AG10803 (cell line): ENCODE measurements at regions not wholly inside any gene's neighbourhood (a gene's known extent, or its start where the extent isn't known, plus 50 kb on each side); places are given as distances from the start of the nearest gene placed in this dataset.
A peak's percentile ranks its signal among the peaks of the same experiment; 100 is the strongest.

Experiments
- DNase-seq: peaks from one replicate; pipeline ENCODE4 v3.0.0; 2010; ENCODE audit warnings: low read depth
- H3K4me3 ChIP-seq: 2 replicates; pipeline ENCODE4 v1.5.1; 2011; ENCODE audit warnings: mild to moderate bottlenecking, low read length, control low read depth
- TF ChIP-seq, protein P1 (sequence below): conservative IDR thresholded peaks from 2 replicates; pipeline ENCODE4 v1.5.1; 2011; ENCODE audit warnings: mild to moderate bottlenecking, low read length, control low read depth, inconsistent platforms

DNA sequence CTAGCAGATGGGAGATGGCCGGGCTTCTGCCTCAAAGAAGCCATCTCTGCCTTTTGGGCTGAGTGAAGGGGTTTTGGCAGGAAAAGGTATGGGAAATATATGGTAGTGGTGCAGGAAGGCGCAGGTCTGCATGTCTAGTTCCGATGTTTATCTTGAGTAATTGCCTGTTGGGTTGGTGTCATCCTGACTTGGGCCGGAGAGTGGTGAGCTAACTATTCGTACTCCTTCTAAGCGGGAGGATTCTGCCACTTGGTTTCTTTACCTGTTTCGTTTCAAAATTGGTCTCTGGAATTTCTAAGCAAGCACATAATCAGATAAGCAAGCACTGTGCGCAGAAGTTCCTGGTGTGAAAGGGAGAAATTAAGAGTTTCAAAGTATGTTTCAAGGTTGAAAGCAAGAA, 229.6 kb downstream of the SAMD5 start:
- TF ChIP-seq, protein P1, sequence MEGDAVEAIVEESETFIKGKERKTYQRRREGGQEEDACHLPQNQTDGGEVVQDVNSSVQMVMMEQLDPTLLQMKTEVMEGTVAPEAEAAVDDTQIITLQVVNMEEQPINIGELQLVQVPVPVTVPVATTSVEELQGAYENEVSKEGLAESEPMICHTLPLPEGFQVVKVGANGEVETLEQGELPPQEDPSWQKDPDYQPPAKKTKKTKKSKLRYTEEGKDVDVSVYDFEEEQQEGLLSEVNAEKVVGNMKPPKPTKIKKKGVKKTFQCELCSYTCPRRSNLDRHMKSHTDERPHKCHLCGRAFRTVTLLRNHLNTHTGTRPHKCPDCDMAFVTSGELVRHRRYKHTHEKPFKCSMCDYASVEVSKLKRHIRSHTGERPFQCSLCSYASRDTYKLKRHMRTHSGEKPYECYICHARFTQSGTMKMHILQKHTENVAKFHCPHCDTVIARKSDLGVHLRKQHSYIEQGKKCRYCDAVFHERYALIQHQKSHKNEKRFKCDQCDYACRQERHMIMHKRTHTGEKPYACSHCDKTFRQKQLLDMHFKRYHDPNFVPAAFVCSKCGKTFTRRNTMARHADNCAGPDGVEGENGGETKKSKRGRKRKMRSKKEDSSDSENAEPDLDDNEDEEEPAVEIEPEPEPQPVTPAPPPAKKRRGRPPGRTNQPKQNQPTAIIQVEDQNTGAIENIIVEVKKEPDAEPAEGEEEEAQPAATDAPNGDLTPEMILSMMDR: no peak
- DNase-seq: no peak
- H3K4me3 ChIP-seq: no peak overlapping the region

DNA sequence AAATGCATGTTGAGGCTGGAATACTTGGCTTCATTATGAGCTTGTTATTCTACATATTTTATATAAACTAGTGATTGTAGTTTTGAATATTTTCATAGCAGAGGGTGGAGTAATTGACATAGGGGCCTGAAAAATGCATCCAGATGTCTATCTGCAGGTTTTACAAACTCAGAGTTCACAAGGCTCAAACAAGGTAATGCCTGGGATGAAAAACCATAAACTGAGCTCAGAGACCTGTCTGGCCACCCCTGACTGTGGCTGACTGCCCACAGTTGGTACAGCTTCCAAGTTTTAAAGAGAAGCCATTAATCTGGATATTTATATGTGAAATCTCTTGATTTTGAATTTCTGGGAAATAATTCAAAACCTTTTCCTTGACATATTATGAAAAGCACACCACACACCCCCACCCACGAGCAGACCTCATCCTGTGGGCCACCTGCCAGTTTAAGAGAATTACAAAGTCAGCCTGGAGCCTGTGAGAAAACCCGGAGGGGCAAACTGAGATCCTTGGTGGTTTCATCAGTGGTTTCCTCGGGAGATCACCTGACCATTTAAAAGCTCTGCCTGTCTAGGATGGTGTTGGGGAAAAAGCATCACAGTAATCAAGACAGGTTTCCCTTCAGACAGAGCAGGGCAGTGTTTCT, 230.1 kb downstream of the SAMD5 start:
- H3K4me3 ChIP-seq: no peak overlapping the region
- TF ChIP-seq, protein P1: no peak
- no peak for DNase-seq

DNA sequence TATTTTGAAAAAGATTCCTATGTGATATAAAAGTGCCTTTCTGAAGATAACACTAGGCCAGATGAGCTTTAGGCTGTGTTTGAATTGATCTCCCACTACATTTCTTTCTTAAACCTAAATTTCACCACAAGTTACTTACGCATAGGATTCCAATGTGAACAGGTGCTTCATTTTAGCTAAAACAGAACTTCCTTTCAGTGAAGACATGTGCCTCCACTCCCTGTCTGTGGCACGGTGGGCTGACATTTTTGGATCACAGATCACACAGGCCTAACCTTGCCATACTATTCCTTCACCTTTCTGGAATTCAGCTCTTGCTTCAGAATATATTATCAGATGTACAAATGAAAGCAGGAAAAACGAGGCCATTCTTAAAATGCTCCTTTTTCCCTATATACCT, 231.8 kb downstream of the SAMD5 start:
- no peak for DNase-seq
- no peak overlapping the region for H3K4me3 ChIP-seq
- TF ChIP-seq, protein P1: no peak

DNA sequence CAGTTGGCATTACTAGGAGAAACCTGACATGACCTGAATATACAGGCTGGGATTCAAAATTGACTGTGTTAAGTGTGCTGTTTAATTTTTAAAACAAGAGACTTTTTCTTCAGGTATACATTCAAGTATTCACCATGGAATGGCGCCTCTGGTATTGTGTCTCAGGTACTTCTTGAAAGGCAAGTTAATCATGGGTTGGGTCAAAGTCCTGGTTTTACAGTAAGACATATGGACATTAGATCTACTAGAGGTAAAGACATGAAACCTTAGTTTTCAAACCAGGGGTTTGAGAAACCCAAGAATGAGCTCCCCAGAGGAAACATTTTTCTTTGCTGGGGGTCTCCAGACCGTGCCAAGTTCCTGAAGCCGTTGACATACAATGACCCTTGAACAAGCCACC, 232.4 kb downstream of the SAMD5 start:
- DNase-seq: no peak
- TF ChIP-seq, protein P1: no peak
- H3K4me3 ChIP-seq: no peak overlapping the region

DNA sequence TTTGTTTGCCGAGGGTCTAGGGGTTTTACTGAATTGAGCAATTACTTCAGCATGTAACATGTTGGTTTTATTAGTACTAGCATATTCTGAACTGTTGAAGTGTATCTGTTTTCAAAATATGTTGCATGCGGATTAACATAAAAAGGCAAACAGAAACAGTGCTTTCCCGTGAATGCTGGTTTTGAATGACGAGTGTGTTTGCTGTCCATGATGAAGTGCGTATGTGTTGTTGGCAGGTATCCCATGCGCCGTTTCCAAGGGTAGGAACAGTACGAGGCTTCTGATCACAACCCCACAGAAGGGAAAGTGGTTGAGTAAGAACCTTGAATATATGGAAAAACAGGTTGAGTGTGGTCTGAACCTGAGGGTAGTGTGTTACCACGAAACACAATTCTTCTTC, 232.9 kb downstream of the SAMD5 start:
- no peak overlapping the region for H3K4me3 ChIP-seq
- DNase-seq: peak; percentile 3
- TF ChIP-seq, protein P1: no peak

DNA sequence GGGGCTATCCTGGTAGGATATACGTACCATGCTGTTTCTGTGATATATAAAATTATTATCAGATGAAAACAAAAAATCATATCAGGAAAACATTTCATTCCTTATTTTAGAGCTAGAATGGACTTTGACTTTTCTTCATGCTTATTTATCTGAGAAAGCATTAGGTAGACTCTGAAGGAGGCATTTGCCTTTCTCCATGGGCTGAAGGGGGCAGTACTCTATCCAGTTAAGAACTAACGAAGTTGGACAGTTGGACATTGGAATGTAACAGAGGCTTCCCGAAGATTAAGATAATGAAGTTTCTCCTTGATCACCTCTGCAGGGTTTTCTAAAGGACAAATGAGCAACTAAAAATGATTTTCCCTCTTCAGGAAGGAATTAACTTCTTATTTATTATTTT, 233.9 kb downstream of the SAMD5 start:
- TF ChIP-seq, protein P1: no peak
- DNase-seq: no peak
- no peak overlapping the region for H3K4me3 ChIP-seq

DNA sequence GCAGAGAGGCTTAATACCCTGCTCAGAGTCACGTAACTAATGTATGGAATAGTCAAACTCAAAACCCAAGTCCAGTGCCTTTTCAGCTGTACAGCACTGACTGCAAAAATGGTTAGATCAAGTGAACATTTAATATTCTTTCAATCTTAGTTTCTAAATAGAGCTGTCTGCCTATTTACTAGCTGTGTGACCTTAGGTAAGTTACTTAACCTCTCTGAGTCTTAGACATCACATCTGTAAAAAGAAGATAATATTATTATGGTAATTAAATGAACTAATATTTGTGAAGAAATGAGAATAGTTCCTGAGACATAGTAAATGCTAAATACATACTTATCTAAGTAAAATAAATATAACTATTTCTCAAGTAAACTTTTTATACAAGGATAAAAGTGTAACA, 235.5 kb downstream of the SAMD5 start:
- DNase-seq: no peak
- TF ChIP-seq, protein P1: no peak
- H3K4me3 ChIP-seq: no peak overlapping the region
